ENCODE measurements at regions not wholly inside any gene's neighbourhood (a gene's known extent, or its start where the extent isn't known, plus 50 kb on each side); places are given as distances from the start of the nearest gene placed in this dataset.

- TF ChIP-seq REST (IDR thresholded peaks at IDR 0.05; ENCODE audit: borderline replicate concordance) (no peak), REST (CRISPR knock-in tag; IDR thresholded peaks at IDR 0.05; ENCODE audit: low read depth) (no peak), E2F1 (CRISPR knock-in tag; IDR thresholded peaks at IDR 0.05) (no peak), YY1 (IDR thresholded peaks at IDR 0.05; ENCODE audit: borderline replicate concordance in 1 of 3, control insufficient read depth in 1 of 3, extremely low read depth in 1 of 3, insufficient read depth in 3 of 3, insufficient read length in 1 of 3, insufficient replicate concordance in 2 of 3, low read depth in 1 of 3, low read length in 2 of 3) (no peak), RFX5 (IDR thresholded peaks at IDR 0.05; ENCODE audit: low read depth, low read length) (no peak), ZNF263 (CRISPR knock-in tag; IDR thresholded peaks at IDR 0.05; ENCODE audit: borderline replicate concordance) (no peak), ARID2 (IDR thresholded peaks at IDR 0.05) (no peak), GTF2F1 (IDR thresholded peaks at IDR 0.05; ENCODE audit: low read depth, low read length) (no peak), RCOR1 (IDR thresholded peaks at IDR 0.05; ENCODE audit: borderline replicate concordance in 1 of 2, low read depth in 2 of 2, low read length in 2 of 2) (no peak), NR2C2 (CRISPR knock-in tag; IDR thresholded peaks at IDR 0.05) (no peak), NR2C2 (tag; IDR thresholded peaks at IDR 0.05) (no peak), GTF2B (IDR thresholded peaks at IDR 0.05; ENCODE audit: extremely low read depth, insufficient read length) (no peak), SPI1 (IDR thresholded peaks at IDR 0.05; ENCODE audit: borderline replicate concordance, low read depth, low read length) (no peak), MTA1 (IDR thresholded peaks at IDR 0.05; ENCODE audit: borderline replicate concordance) (no peak)
Observed at GRCh38 chr15:91625506-91625905, 228.0 kb upstream of the SLCO3A1 start.
